HUES6 (cell line): ENCODE measurements at regions not wholly inside any gene's neighbourhood (a gene's known extent, or its start where the extent isn't known, plus 50 kb on each side); places are given as distances from the start of the nearest gene placed in this dataset.

Experiments
- H3K27ac ChIP-seq: 2 replicates; pipeline ENCODE4 v1.7.0; 2013; ENCODE audit warnings: low read depth, mild to moderate bottlenecking, low read length, inconsistent platforms
- H3K27me3 ChIP-seq: 2 replicates; pipeline ENCODE4 v1.6.1; 2013; ENCODE audit warnings: low read length; ENCODE audit not compliant: control insufficient read depth, insufficient read depth
- H3K36me3 ChIP-seq: 2 replicates; pipeline ENCODE4 v1.6.1; 2013; ENCODE audit warnings: low read length; ENCODE audit not compliant: control insufficient read depth, insufficient read depth
- H3K4me1 ChIP-seq: 2 replicates; pipeline ENCODE4 v1.6.1; 2013; ENCODE audit warnings: low read length; ENCODE audit not compliant: control insufficient read depth, insufficient read depth
- H3K4me3 ChIP-seq: 2 replicates; pipeline ENCODE4 v1.5.1; 2013; ENCODE audit warnings: low read depth, low read length
- H3K9ac ChIP-seq: one replicate; pipeline ENCODE4 v1.6.1; 2013; ENCODE audit warnings: mild to moderate bottlenecking, low read length
- H3K9me3 ChIP-seq: 2 replicates; pipeline ENCODE4 v1.6.1; 2013; ENCODE audit warnings: low read depth, low read length; ENCODE audit not compliant: control insufficient read depth, insufficient read depth

DNA sequence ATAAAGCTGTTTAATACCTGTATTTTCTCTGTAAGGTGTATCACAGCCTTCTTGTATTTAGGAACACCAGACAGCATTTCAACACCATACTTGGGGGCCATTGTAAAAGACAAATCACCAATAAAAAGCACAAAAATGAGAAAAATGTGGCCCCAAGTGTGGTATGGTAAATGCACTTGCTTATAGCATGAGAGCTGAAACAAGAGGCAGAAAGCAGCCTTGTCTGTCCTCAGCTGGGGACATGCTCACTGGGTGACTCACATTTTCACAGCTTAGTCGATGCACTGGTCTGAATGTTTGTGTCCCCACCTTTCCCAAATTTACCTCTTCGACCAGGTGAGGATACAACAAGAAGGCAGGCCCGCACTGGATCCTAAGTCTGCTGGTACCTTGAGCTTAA lies 639.7 kb upstream of the AGA start:
- Histone ChIP-seq H3K27me3 (no peaks in the 10 kb centered on the region), H3K9me3 (no peaks in the 10 kb centered on the region), H3K4me1 (peaks cover 6% of the 10 kb centered on the region; the same call in 1 of the 2 replicates), H3K27ac (no peak overlapping the region), H3K36me3 (no peaks in the 10 kb centered on the region), H3K4me3 (no peak overlapping the region), H3K9ac (no peak overlapping the region)

- peaks cover 6% of the 10 kb centered on the region; the same call in 1 of the 2 replicates for H3K4me1 ChIP-seq
- H3K9me3 ChIP-seq, result no peaks in the 10 kb centered on the region
- no peaks in the 10 kb centered on the region for H3K27me3 ChIP-seq
- no peaks in the 10 kb centered on the region for H3K36me3 ChIP-seq
- H3K4me3 ChIP-seq, result no peak overlapping the region
- no peak overlapping the region for H3K9ac ChIP-seq
- H3K27ac ChIP-seq, result no peak overlapping the region
Measured at GRCh38 chr4:178082906-178083305, 640.7 kb upstream of the AGA start.

DNA sequence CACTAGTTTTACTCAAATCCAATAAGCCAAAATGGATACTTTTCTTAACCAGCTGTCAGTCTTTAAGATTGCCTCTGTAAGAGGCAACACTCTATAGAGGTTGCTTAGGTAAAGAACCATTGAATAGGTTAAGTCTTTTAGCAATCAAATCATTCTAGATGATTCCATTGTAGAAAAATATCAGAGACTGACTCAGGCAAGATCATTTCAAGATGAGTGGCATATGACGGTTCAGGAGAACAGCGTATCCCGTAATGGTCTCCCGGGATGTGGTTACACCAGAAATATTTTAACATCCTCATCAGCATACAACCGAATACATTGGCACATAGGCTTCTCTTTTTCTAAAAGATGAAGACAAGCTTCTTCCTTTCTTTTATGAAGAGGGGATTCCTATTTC lies 641.7 kb upstream of the AGA start:
- Histone ChIP-seq H3K4me3 (no peak overlapping the region), H3K27ac (no peak overlapping the region), H3K9ac (no peak overlapping the region), H3K36me3 (no peaks in the 10 kb centered on the region), H3K4me1 (peaks cover 6% of the 10 kb centered on the region; the same call in 1 of the 2 replicates), H3K27me3 (no peaks in the 10 kb centered on the region), H3K9me3 (no peaks in the 10 kb centered on the region)

GRCh38 chr4:178086320-178086719 lies 644.1 kb upstream of the AGA start:
- H3K9ac ChIP-seq, result no peak overlapping the region
- peaks cover 3% of the 10 kb centered on the region; the same call in 1 of the 2 replicates for H3K4me1 ChIP-seq
- H3K36me3 ChIP-seq, result no peaks in the 10 kb centered on the region
- H3K27me3 ChIP-seq, result no peaks in the 10 kb centered on the region
- no peak overlapping the region for H3K4me3 ChIP-seq
- H3K27ac ChIP-seq, result no peak overlapping the region
- 0 out of 2 replicates have a peak, but pooled peaks cover 4% of the 10 kb centered on the region for H3K9me3 ChIP-seq

DNA sequence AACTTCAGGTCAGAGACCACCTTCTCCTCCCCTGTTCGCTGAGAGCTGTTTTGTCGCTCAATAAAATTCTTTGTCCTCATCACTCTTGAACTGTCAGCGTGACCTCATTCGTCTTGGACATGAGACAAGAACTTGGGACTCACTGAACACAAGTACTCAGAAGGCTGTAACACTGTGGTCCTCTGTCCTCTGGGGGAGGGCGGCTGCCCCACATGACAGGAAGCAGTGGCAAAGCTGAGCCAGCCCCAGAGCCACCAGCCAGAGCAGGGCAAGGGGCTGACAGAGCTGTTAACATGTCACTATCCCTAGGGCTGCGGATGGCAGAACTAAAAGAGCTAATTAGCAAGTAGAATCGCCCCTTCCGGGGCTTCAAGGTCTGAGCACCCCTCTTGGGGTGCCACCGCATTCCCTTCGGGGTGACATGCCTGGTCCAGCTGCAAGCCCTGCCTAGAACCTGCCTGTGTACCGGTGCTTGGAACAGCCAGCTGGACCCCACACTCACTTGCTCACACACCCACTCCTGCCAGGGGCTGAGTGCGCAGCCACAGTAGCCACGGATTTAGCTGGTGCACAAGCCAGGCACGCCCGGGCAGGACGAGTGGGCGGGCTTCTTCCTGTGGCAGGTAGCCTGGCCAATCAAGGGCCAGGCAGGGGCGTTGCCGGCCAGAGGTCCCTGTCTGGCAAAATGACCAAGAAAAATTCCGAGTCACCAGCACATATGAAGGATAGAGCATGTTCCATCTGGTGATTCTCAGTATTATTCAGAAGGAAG lies 648.6 kb upstream of the AGA start:
- H3K4me1 ChIP-seq, result peaks cover 3% of the 10 kb centered on the region; the same call in 1 of the 2 replicates
- no peaks in the 10 kb centered on the region for H3K36me3 ChIP-seq
- H3K9me3 ChIP-seq, result 0 out of 2 replicates have a peak, but pooled peaks cover 4% of the 10 kb centered on the region
- H3K27ac ChIP-seq, result no peak overlapping the region
- peak overlapping the region; percentile 35; the same call in 1 of the 2 replicates for H3K4me3 ChIP-seq
- H3K9ac ChIP-seq, result no peak overlapping the region
- no peaks in the 10 kb centered on the region for H3K27me3 ChIP-seq

DNA sequence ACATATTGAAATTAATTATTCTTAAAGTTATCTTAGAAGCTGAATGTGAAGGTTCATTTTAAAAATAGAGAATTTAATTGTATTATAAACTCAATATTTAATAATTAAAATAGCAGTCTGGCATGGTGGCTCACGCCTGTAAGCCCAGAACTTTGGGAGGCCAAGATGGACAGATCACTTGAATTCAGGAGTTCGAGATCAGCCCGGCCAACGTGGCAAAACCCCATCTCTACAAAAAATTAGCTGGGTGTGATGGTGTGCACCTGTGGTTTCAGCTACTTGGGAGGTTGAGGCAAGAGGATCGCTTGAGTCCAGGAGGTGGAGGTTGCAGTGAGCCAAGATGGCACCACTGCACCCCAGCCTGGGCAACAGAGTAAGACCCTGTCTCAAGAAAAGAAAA lies 659.9 kb upstream of the AGA start:
- H3K9me3 ChIP-seq, result no peaks in the 10 kb centered on the region
- H3K27me3 ChIP-seq, result no peaks in the 10 kb centered on the region
- no peaks in the 10 kb centered on the region for H3K36me3 ChIP-seq
- H3K27ac ChIP-seq, result no peak overlapping the region
- H3K4me1 ChIP-seq, result no peaks in the 10 kb centered on the region
- H3K4me3 ChIP-seq, result no peak overlapping the region
- H3K9ac ChIP-seq, result no peak overlapping the region

- no peak overlapping the region for H3K4me3 ChIP-seq
- no peaks in the 10 kb centered on the region for H3K36me3 ChIP-seq
- H3K4me1 ChIP-seq, result no peaks in the 10 kb centered on the region
- no peaks in the 10 kb centered on the region for H3K27me3 ChIP-seq
- no peak overlapping the region for H3K9ac ChIP-seq
- H3K27ac ChIP-seq, result no peak overlapping the region
- no peaks in the 10 kb centered on the region for H3K9me3 ChIP-seq
Measured at GRCh38 chr4:178105242-178105641, 663.0 kb upstream of the AGA start.

DNA sequence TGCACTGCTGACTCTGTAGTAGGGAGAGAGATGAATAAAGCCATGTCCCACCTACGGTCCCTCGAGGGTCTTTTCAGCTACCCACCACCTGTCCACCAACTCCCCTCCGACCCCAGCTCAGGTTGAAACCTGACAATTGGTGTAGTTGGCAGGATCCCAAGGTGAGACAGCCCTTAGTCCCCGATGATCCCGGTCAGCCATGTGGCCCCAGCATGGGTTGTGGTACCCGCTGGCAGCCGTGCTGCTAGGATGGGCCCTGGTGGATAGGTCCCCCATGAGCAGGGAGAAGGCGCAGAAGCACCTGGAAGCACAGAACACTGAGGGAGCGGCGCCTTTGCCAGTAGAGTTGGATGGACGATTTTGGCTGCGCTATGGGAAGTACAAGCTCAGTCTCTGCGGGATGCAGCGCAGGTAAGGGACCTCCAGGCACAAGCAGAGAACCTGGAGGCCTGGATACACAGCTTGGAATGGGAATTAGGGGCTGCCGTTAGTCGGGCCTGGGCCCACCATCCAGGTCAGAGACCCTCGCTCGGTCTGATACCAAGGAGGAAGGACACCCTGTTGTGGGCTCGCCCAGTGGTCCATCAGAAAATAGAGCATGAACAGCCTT lies 694.6 kb upstream of the AGA start:
- H3K27ac ChIP-seq, result no peak overlapping the region
- no peak overlapping the region for H3K4me3 ChIP-seq
- H3K36me3 ChIP-seq, result no peaks in the 10 kb centered on the region
- H3K9ac ChIP-seq, result no peak overlapping the region
- H3K4me1 ChIP-seq, result no peaks in the 10 kb centered on the region
- no peaks in the 10 kb centered on the region for H3K27me3 ChIP-seq
- no peaks in the 10 kb centered on the region for H3K9me3 ChIP-seq

DNA sequence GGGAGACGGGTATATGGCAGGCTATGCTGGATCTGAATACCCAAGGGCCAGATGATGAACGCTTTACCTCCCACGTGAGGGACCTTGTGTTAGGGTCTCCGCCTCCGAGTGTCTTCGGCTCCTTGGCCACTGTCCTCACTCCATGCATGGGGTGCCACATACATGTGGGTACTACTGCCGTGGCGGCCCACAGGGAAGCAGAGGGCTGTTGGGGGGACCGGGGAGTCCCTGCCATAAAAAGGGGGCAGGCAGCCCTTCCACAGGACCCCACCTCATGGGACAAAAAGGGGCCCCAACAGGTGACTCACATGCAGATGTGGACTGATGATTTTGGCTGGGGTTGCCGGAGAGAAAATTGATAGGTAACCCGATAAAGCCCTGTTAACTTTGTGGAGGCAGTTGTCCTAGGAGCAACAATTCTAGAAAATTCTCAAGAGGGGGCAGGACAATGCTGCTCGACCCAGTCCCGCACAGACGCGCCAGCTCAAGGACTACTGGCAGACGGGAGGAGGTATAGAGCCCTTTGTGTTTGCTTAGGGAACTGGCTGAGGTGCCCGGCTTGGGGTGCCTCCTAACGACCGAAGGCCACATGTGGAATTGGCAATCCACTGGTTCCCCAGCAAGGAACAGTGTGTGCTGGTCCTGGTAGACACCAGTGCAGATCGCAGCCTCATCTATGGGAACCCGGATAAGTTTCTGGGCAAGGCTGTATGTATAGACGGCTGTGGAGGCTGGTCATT lies 695.7 kb upstream of the AGA start:
- Histone ChIP-seq H3K4me3 (no peak overlapping the region), H3K9me3 (no peaks in the 10 kb centered on the region), H3K27ac (no peak overlapping the region), H3K36me3 (no peaks in the 10 kb centered on the region), H3K27me3 (no peaks in the 10 kb centered on the region), H3K9ac (no peak overlapping the region), H3K4me1 (no peaks in the 10 kb centered on the region)

GRCh38 chr4:178138491-178138890 lies 696.3 kb upstream of the AGA start:
- Histone ChIP-seq H3K27ac (no peak overlapping the region), H3K36me3 (no peaks in the 10 kb centered on the region)

More at GRCh38 chr4:178138491-178138890, 696.3 kb upstream of the AGA start:
- Histone ChIP-seq H3K27me3 (no peaks in the 10 kb centered on the region), H3K4me1 (no peaks in the 10 kb centered on the region), H3K9ac (no peak overlapping the region), H3K4me3 (no peak overlapping the region), H3K9me3 (no peaks in the 10 kb centered on the region)
